WTC11 (cell line): ENCODE measurements at regions not wholly inside any gene's neighbourhood (a gene's known extent, or its start where the extent isn't known, plus 50 kb on each side); places are given as distances from the start of the nearest gene placed in this dataset.

Experiments used
- CREM ChIP-seq: sonication (generic); formaldehyde crosslinking; IDR thresholded peaks from 2 replicates; pipeline ENCODE4 v1.8.1; 2022; ENCODE audit warnings: mild to moderate bottlenecking, missing genetic modification reagents, moderate library complexity
- CTCF ChIP-seq: fragments of 200-600 bp; IDR thresholded peaks from 2 replicates; pipeline ENCODE4 v1.8.0; 2022; ENCODE audit warnings: antibody characterized with exemption
- ETV6 ChIP-seq: sonication (generic); formaldehyde crosslinking; IDR thresholded peaks from 2 replicates; pipeline ENCODE4 v1.8.1; 2022; ENCODE audit warnings: mild to moderate bottlenecking, missing genetic modification reagents
- MAX ChIP-seq: sonication (generic); formaldehyde crosslinking; IDR thresholded peaks from 2 replicates; pipeline ENCODE4 v1.8.0; 2022; ENCODE audit warnings: mild to moderate bottlenecking, missing genetic modification reagents
- NR2C2 ChIP-seq: sonication (generic); formaldehyde crosslinking; IDR thresholded peaks from 2 replicates; pipeline ENCODE4 v1.8.0; 2022; ENCODE audit warnings: mild to moderate bottlenecking, missing genetic modification reagents
- ZNF121 ChIP-seq: sonication (generic); formaldehyde crosslinking; IDR thresholded peaks from 2 replicates; pipeline ENCODE4 v1.8.0; 2023; ENCODE audit warnings: missing genetic modification reagents

- TF ChIP-seq NR2C2 (CRISPR knock-in tag) (no peak), MAX (no peak), ZNF121 (CRISPR knock-in tag) (no peak), CTCF (no peak), CREM (CRISPR knock-in tag) (no peak), ETV6 (CRISPR knock-in tag) (no peak)
Observed at GRCh38 chr7:25476863-25477499, 248.7 kb upstream of the NPVF start.
